ENCODE measurements at regions not wholly inside any gene's neighbourhood (a gene's known extent, or its start where the extent isn't known, plus 50 kb on each side); places are given as distances from the start of the nearest gene placed in this dataset.

DNA sequence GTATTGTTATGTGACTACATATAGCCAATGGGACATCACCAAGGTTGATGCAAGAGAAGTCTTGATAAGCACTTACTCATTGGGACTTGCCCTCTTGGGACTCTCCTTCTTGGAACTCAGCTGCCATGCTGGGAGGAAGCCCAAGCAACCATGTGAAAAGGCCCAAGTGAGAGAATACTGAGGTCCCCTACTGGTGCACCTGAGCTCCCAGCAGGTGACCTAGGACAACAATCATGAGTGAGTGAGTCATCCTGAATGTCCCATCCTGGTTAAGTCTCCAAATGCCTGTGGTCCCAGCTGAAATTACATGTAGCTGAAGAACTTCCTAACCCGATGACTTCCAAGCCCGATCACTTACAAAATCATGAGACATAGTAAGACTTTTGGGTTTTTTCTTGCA is 260.7 kb downstream of the ICE1 start:
- DNase-seq (ENCODE audit: low read depth), result no peak

DNA sequence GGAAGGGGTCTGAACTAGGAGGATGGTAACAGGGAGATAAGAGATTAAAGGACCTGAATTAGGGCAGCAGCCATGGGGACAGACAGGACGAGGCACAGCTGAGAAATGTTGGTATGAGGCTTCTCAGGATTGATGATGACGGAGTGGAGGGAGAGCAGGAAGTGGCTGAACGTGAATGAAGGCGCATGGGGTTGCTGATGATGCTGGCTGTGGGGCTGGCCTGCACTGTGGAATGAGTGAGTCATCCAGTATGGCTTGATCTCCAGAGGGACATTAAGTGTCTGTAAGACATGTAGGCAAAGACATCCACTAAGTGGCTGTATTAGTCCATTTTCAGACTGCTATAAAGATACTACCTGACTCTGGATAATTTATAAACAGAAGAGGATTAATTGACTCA is 256.4 kb downstream of the ICE1 start:
- DNase-seq (ENCODE audit: low read depth), result no peak

DNA sequence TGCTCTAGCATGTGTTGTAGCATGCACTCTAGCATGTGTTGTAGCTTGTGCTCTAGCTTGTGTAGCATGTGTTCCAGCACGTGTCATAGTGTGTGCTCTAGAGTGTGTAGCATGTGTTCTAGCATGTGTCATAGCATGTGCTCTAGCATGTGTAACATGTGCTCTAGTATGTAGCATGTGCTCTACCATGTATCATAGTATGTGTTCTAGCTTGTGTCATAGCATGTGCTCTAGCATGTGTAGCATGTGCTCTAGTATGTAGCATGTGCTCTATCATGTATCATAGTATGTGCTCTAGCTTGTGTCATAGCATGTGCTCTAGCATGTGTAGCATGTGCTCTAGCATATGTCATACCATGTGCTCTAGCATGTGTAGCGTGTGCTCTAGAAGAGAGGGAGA is 255.3 kb downstream of the ICE1 start:
- no peak for DNase-seq (ENCODE audit: low read depth)

DNA sequence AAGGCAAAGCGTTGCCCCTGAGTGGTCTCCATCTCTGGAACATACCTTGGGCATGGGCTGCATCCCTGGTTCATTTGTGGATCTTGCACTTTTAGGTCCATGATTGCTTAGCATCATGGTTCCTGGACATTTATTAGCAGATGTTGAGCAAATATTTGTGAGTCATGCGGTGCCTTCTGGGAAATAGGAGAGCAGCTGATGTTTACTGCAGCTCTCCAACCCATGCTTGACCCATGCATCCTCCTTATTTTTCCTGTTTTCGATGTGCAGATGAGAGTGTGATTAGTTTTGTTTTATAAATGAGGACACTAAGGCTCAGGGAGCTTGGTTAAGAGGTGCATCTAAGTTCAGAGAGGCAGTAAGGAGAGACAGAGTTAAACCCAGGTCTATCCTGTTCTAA is 253.7 kb downstream of the ICE1 start:
- DNase-seq (ENCODE audit: low read depth), result no peak

DNA sequence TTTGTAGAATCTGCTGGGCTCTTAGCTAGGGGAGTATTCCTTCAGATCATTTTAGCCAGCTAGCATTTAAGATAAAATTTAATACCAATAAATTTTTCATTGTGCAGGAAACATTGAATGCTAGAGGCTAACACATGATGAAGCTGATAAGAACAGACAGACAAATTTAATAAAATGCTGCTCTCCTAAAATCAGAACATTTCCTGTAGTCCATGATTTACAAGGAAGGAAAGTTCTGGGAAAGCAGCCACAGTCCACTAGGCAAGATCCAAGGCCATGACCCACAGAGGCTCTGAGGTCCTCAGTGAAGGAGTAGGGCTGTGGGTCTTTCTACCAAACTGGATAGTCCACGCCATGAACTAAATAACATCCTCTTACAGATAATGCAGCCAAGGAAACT is 253.0 kb downstream of the ICE1 start:
- DNase-seq (ENCODE audit: low read depth), result no peak

DNA sequence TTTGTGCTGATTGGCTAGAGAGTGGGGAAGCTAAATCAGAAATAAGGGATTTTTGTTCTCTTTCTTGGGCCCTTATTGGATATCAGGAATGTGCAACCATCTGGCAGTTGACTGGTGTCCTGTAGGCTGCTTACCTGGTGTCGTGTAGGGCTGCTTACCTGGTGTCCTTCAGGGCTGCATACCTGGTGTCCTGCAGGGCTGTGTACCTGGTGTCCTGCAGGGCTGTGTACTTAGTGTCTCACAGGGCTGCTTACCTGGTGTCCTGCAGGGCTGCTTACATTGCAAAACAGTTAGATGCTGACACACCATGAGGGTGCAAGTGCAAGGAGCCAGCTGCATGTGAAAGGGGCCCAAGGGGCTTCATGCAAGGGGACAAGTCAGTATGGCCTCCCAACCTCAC is 249.3 kb downstream of the ICE1 start:
- DNase-seq (ENCODE audit: low read depth), result no peak

DNA sequence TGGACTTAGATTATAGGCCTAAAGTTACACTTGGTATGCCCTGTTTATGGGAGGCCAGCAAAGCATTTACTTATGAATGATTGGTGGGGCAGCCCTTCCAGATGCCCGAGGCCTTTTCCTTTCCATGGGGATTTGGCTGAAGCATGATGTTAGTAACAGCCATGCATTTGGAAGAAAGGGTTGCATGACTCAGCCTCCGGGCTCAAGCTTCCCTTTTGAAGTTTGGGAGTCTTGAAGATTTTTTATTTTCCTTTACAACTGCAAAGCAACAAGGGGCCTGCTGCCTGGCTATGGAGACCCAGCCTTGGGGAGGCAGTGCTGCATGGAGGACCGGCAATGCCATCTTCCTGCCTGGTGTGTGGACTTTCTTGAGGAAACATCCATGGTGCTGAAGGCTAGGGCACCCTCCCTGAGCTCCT is 244.7 kb downstream of the ICE1 start:
- no peak for DNase-seq (ENCODE audit: low read depth)

DNA sequence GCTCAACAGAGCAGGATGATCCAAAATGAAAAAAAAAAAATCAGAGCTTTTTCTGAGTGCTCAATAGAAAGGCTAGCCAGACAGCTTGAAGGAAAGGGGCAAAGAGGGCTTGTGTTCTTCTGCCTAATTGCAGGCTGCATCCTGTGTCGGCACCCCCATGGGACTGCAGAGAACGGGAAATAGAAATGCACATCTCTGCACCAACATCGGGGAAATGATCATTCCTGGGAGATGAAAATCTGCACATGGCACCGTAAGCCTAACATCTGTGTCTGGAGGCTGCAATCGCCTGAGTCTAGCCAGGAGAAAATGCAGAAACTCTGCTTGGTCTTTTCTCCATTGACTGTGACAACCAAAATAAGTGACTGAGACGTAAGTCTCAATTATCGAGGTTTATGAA is 243.9 kb downstream of the ICE1 start:
- no peak for DNase-seq (ENCODE audit: low read depth)

DNA sequence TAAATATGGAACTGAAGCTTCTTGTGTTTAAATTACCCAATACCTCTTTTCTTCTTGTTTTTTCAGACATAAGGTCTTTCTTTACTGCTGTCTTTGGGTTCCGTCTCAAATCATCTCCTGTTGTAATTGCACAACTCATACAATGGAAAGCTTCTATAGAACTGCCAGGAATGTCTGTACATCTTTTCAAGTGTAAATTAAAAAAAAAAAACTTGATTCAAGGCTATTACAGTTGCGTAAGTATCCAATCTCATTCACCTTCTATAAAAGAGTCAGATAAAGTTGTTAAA is 243.5 kb downstream of the ICE1 start:
- no peak for DNase-seq (ENCODE audit: low read depth)

DNA sequence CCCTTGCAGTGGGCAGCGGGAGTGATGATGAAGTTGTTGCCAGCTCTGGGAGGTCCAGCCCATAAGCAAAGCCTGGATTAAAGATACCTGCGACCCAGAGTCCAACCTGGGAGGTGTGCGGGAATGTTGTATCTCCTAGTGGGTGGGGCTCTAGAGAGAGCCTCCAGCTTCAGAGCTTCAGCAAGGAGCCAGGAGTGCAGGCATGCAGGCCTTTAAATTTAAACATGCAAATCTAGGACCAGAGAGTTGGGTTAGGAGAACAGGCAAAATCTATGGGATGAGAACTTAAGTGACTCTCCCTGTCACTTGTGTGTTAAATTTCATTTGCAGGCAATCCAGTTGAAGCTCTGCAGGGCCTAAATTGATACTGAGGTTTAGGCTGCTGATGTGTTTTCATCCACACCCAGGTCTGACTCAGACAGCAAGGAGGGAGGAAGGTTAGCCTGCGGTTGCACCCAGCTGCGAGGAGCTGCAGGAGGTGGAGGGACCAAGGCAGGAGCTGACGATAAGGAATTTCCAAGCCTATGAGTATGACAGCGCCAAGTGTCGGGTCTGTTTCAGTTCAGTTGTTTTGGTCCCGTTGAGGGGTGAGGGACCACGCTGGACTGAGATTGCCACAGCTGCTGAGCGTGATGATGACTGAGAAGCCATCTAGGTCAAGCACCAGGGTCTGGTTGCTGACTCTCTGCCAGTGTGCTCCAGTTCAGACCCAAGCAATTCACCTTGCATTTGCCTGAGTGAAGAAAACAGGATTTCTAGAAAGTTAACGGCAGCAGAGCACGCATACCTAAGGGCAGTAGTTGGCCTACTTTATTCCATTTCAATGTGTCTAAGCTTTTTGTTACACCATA is 243.0 kb downstream of the ICE1 start:
- DNase-seq (ENCODE audit: low read depth), result no peak

DNA sequence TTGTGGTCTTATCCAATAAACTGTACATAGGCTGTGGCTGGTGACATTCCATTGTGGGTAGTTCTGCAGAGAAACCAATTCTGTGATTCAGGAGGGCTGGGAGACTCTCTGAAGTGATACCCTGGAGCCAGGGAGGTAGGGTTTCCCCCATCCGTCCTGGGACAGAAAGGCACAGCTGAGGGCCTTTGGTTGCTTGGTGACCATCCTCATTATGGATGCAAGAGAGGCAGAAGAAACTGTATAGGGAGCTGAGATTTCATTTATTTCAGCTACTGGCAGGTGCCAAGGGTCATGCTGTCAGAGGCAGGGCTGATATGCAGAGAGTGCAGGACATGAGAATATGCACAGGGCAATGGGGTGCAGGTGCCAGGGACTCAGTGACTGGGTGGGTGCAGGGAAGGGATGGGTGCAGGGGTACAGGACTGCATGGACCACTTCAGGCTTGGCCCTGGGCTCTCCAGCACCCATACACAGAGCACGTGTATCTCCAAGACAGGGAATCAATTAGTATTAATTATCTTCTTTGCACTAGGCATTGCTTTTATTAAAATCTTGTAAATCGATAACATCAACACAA is 236.5 kb downstream of the ICE1 start:
- no peak for DNase-seq (ENCODE audit: low read depth)

DNA sequence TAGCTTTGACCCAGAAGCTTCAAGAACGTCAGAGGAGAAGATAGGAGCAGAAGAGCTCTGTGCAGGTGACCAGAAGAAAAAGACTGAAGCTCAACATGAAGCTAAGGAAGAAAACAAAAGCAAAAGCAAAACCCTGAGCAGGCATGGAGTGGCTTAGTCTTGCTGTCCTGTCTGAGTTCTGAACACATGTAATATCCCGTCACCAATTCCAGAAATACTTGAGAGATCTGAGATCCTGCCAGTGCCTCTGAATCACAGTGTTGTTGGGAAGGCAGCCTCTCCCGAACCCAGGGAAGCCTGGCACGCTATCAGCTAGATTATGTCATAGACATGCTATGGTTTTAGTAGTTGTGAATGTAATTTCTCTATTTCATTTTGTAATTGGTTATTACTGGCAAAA is 235.7 kb downstream of the ICE1 start:
- no peak for DNase-seq (ENCODE audit: low read depth)

DNA sequence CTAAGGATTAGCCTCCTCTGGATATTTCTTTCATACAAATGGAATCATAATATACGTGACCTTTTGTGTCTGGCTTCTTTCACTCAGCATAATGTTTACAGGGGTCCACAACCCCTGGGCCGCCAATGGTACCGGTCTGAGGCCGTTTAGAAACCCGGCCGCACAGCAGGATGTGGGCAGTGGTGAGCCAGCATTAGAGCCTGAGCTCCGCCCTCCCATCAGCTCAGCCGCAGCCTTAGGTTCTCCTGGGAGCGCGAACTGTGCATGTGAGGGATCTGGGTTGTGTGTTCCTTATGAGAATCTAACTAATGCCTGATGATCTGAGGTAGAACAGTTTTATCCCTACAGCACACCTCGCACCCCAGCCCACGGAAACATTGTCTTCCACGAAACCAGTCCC is 229.7 kb downstream of the ICE1 start:
- DNase-seq (ENCODE audit: low read depth), result no peak

DNA sequence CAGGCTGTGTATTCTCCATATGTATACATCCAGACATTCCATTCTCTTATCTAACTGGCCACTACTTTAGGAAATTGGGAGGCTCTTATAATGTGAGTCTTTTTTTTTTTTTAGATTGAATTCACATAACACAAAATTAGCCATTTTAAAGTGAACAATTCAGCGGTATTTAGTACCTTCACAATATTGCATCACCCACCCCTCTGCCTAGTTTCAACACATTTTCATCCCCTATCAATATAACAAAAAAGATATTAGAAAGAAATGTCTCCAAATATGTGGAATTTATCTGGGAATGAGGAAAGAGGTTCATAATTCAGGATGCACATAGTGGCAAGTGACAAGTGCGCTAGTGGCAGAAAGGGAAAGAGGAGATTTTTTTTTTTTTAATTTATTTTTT is 228.5 kb downstream of the ICE1 start:
- DNase-seq (ENCODE audit: low read depth), result no peak

DNA sequence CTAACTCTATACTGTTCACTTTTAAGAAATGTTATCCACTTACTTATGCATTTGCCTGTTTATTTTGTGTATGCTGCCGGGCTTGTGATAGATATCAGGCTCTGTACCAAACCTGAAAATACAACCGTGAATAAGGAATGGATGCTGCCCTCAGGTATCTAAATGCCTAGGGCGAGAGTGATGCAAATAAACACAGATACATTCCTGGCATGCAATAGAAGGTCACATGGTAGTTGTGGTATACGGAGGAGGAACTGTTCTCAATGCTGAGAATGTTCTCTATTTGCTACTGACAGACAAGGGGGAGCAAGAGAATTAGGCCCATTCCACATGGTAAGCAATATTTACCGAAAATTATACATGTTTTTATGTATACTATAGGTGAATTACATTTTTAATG is 227.8 kb downstream of the ICE1 start:
- DNase-seq (ENCODE audit: low read depth), result no peak

DNA sequence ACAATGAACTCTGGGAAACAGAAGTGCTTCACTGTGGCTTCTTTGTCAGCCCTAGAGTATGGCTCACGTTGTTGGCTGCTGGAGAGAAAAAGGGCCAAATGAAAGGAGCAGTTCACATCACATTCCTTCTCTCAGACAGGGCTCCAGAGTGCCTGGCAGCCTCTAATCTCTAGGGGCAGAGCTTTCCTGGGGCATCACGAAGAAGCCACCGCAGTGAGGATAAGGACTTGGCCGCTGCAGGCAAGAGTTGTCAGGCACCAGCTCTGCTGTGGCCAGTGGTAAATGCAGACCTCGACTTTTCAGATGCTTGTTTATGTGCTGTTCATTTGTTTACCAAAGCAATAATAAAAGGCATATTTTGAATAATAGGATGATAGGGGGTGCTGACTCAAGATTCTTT is 227.2 kb downstream of the ICE1 start:
- no peak for DNase-seq (ENCODE audit: low read depth)

DNA sequence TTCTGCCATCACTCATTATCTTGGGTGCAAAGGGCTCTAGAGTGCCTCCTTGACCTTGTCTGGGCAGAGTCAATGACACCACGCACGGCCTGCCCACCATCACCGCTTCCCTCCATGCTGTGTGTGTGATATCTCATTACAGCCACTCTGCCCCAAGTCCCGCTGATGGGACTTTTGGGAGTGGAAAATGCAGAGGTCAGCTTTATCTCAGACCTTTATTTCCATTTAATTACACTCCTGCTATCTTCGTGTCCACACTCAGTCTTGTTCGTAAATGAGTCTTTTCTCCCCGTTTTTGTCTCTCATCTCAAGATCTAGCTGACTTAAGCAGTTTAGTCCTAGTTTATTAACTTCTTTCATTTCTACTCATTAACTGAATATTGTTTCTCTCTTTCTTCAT is 226.2 kb downstream of the ICE1 start:
- DNase-seq (ENCODE audit: low read depth), result no peak

DNA sequence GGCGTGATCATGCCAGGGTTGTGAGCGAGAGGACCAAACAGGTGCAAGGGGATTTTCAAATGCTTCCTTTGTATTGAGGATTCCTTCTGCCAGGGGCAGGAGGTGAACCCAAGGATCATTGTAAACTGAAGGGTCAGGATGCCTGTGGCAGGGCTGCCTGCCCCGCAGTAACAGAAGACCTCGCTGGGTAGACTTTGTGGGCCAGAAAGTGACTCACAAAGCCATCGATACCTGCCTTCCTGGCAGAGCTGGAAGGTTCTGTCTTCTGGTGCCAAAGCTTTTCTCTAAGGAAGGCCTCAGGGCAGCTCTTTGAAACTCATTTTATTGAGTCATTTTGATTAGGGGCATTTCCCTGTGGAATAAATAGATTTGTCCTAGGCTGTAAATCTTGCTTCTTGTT is 223.4 kb downstream of the ICE1 start:
- no peak for DNase-seq (ENCODE audit: low read depth)

DNA sequence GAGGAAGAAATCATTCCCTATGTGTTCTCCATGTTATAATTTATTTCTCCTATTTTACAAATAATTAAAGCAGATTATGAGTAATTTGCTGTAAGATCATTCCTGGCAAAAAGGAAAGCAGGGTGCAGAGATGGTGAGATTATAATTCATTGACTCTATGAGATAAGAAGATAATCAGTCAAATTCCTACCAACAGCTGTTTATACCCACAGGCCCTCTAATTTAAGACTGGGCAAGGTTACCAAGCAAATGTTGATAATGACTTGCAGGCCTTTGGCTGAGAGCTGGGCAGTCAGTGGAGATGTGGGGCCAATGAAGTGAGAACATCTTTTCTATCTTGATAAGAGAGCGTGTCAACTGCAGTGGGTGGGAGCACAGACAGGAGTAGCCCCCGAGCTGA is 222.7 kb downstream of the ICE1 start:
- DNase-seq (ENCODE audit: low read depth), result no peak

DNA sequence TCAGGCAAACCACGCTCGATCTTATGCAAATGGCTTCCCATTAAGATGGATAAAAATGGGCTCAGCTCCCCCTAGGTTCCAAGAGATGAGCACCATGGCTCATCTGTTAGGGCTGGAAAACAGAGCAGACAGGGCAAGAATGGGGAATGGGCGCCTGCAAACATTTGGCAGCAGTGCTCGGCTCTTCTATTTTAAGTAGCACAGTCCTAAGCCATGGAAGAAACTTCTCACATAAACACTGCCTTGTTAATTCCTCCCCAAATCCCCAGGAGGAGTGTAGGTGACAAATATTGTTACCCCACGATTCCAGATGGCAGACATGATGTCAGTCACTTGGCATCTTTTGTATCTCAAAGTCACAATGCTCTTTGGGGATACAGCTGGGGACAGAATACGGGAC is 221.8 kb downstream of the ICE1 start:
- no peak for DNase-seq (ENCODE audit: low read depth)

DNA sequence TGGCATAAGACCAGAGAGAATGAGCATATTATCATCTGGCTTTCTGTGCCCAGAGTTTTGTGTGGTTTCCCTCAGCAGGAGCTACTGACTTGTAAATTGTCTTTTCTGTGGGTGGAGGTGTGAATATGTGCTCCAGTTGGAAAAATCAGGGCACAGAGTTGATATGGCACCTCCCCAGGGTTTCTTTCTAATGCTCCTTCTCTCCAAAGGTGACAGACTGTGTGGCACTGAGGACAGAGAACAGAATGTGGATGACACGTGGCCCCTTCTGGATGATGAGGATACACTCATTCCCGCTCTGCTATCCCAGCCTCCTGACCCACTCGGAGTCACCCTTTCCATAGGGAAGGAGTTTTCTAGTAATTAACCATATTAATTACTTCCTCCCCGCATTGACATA is 221.0 kb downstream of the ICE1 start:
- no peak for DNase-seq (ENCODE audit: low read depth)

DNA sequence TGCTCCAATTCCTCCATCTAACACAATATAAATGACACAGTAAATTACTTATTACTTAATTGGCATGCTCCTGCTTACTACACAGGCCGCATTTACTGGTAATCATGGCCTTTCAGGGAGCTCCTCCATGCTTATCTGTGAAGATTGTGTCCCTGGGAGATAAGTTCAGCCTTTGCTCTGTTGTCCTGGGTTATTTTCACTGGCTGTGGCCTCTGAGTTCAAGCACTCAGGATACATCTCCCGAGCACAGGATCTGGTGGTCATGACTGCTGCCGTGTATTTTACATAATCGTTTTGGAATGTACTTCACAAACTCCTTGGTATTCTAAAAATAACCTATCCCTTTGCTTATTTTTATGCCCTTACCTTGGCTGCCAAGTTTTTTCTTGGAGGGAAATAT is 215.7 kb downstream of the ICE1 start:
- DNase-seq (ENCODE audit: low read depth), result no peak

DNA sequence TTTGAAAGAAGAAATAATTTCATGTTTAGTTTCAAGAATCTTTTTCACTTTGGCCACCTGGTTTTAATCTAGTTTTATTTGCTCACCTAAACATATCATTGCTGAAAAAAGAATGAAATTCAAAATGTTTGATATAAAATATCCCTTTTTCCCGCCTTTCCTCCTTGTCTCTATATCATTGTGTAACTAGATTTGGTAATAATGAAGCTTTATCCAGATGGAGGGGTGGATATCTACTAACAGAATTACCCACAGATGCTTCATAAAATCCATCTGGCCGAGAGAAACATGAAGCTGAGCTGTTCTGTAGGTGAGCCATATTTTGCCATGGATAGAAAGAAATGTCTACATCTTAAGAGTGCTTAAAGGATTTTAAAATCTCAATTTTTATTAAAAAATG is 214.7 kb downstream of the ICE1 start:
- DNase-seq (ENCODE audit: low read depth), result no peak

DNA sequence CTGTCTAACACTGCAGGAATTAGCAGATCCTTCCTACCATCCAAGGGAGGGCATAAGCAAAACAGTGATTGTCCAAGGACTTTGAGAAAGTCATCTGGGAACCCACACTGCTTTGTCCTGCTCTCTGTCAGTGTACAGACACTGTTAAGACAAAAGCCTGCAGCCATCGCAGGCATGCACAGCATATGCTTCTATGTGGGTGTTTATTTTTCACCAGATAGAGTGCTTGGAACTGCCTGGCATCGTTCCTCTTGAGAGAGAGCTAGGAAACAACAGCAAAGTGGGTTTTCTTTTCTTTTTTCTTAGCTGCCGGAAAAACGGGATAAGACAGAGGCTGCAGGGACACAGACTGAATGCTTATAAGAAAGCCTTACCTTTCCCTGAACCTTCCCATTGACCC is 212.3 kb downstream of the ICE1 start:
- no peak for DNase-seq (ENCODE audit: low read depth)
